CD4-positive, alpha-beta T cell treated with Interleukin-12 subunit alpha and Interleukin-12 subunit beta, for 1 hour (primary cell): ENCODE measurements at regions not wholly inside any gene's neighbourhood (a gene's known extent, or its start where the extent isn't known, plus 50 kb on each side); places are given as distances from the start of the nearest gene placed in this dataset.
"Not testable (repeated sequence)": the region's sequence is repeated elsewhere in the genome, so short reads cannot be mapped to it uniquely, and the experiment has no call there.

ENCODE experiments used
- DNase-seq: peaks from one replicate; pipeline ENCODE4 v3.0.0-alpha.2; 2020

DNA sequence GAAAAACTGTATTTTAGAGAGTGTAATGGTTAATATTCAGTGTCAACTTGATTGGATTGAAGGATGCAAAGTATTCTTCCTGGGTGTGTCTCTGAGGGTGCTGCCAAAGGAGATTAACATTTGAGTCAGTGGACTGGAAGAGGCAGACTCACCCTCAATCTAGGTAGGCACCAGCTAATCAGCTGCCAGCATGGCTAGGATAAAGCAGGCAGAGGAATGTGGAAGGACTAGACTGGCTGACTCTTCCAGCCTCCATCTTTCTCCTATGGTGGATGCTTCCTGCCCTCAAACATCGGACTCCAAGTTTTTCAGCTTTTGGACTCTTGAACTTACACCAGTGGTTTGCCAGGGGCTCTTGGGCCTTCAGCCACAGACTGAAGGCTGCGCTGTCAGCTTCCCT is 740.3 kb downstream of the RNF144A start:
- not testable (repeated sequence) for DNase-seq

DNA sequence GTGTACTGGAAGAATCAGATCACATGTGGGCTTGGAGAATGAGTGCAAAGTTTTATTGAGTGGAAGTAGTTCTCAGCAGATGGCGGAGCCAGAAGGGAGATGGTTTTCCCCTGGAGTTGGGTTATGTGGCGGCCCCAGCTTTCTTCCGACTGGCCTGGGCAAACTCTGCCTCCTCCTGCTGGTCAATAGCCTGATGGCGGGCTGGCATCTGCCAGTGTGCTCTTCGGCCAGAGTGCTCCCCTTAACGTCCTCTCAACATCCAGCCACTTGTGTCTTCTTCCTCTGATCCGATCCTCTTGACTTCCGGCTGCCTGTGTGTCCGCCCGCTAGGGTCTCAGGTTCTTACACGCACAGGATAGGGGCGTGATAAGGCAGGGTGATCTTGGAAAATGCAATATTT is 741.3 kb downstream of the RNF144A start:
- DNase-seq = no peak

DNA sequence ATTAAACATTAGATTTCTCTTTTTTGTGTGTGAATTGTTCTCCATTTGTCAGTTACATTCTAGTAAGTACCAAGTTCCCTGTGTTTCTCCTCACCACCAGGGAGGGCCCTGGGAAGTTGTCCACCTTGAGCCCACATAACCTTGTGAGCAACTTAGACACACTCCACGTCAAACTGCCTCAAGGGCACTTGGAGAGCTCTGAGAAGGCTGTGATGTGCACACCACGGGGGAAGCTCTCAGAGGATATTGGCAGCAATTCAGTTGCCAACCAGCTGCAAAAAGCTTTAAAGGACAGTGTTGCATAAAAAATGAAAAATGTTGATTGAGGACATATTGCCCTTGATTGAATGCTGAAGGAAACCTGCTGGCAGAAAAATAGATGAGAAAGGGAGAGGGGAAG is 743.6 kb downstream of the RNF144A start:
- DNase-seq = no peak

DNA sequence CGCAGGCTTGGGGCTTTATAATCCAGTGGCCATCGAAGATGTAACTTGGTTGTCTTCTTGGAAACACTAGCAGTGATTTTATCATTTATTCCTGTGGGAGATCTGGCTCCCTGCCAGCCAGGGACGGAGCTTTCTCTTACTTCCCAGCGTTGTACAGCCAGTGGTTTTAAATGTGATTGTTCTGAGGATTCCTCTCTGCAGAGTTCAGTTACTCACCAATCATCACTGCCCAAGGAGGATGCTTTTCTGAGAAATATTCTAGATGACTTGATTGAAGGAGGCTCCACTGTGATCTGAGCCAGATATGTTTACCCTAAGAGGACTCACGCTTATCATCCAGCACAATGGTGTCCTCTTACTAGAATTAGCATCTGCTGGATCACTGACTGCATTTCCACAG is 744.3 kb downstream of the RNF144A start:
- DNase-seq = no peak

DNA sequence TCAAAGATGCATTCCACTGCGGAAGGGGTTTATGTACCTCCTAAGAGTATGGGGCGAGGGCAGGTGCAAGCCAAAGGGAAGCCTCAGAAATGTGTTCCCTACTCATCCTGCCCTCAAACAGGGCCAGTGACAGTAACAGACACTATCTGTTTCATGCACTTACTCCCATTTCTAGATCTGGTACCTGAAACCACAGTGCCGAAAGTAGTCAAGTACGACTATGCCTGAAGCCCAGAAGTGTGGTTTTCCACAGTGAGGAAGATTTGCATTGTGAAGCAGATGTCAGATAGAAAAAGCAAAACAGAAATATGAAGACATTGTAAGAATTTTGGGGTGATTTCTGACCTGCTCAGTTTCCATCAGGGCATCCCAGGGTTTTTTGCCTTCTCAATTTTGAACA is 748.7 kb downstream of the RNF144A start:
- DNase-seq = no peak

DNA sequence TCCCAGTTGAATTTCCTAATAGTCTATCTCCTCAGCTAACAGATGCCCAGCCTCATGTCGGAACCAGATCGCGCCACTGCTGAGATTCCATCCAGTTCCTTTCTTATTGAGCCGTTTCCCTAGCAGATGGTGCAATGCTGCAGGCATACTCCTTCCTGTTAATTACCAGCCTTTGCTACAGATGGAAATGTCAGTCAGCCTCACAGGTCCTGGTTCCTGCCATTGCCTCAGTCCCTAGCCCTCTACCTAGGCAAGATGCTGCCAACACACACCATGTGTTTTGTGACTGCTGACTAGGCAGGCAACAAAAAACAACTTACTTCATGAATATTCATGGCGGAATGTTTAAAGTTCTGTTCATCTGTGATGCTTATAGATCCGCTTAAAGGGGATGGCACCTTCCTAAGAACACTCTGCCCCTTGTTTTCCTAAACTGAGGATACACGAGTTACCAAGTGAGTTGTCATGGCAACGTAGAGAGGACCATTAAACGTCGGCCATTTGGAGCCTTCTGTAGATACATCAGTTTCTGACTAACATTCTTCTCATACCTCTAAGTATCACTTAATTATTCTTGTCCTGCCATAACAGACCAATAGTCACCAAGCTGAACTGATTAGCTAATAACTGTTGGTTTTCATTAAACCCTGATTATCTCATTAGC is 749.5 kb downstream of the RNF144A start:
- DNase-seq = no peak

DNA sequence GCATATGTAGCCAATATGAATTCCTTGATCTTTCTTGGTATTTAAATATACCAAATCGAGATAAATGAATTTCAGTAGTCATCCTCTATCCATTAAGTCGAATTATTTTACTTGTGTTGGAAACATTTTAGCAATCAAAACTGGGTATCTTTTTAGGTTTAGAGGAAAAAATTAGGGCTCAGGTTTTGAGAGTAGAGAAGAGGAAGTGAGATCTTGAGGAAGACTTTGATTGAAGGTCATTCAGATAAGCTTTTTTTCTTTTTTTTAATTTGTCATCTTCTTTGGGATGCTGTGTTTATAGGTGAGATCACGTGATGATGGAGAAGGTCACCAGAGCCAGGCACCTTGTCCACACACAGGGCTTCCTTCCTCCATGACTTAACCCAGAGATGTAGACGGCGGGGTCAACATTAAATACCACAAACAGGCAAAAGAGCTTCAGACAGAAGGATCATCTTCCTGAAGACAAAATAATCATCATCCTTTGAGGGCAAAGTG is 750.1 kb downstream of the RNF144A start:
- no peak for DNase-seq

DNA sequence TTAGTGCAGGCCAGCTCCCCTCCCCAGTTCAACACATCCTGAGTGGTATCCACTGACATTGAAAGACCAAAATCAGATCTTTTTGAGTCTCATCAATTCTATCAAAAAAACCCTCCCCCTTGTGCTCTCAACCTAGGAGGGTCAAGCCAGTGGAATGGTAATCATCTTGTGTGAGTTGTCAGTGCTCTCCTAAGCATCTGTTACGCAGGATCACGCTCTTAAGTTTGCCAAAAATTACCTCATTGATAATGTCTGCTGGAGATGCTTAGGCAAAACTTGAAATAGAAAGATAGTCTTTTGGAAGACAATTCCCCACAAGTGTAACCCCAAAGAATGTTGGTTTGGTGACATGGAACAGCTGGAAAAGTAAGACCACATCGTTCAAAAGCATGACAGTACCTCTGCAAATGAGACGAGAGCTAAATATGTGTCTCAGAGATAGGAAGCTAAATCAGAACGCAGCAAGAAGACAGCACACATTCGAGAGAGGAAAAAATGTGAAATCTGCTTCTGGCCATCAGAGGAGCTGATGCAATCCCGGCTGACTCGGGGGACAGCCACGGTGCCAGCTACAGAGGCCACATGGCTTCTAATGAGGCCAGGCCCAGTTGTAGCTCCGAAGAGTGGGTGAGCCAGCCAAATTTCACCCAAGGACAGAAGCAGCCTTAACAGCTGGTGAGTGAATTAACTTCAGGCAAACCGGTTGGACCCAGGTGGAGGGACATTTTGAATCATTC is 753.9 kb downstream of the RNF144A start:
- no peak for DNase-seq

DNA sequence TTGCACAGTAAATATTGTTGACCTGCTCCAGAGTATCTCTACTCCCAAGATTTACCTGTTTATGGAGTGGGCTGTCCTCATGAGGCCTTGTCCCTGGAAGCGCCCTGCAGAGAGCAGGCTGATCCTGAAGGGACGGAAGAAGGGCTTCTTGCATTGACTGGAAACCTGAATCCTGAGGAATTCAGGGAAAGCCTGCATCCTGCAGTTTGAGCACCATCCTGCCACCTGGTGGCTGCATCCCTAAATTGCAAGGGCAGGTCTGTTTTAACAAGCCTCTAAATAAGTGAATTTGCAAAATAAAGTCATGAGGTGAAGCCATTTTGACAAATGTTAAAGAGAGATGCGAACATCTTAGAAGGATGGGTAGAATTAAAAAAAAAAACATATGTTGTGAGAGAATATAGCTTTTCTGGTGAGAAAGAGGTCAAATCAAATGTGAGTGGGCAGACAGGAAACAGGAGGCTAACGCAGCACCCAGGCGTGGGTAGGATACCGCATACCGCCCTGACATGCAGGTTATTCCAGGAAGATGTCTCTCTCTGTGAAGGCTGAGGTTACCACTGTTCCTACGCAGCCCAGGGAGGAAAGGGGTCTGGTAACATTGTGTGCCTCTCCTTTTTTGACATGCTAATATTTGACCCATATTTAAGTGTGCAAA is 754.9 kb downstream of the RNF144A start:
- peak; percentile 55 for DNase-seq

DNA sequence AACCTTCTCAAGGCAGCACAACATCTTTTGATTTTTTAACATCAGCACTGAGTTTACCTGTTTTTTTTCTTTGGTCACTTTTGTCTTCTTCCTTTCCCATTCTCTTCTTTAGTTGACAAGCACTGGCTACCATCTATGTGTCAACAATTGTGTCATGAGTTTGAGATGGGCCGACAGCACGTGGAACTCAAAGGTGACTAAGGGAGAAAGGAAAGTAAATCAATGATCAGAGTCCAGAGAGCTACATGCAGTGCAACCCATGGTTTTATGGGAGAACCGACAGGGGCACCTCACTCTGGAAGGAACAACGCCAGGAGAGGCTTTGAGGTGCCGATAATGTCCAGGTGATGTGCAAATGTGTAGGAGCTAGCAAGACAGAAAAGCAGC is 755.5 kb downstream of the RNF144A start:
- no peak for DNase-seq

DNA sequence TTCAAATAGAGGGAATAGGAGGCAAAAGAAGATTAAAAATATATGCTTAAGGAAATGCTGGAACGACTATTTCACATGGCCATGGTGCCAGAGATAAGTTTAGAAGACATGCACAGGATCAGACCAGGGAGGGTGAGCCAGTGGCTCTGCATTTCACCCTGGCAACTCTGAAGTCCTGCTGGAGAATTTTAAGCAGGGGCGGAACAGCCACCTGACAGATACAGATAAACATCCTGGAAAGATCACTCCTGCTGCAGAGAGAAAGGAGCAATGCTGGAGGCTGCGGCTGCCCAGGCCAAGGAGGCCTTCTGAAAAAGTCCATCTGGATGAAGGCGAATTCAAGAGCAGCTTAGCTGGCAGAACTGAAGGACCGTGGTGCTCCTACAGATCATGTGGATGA is 755.9 kb downstream of the RNF144A start:
- DNase-seq = no peak

DNA sequence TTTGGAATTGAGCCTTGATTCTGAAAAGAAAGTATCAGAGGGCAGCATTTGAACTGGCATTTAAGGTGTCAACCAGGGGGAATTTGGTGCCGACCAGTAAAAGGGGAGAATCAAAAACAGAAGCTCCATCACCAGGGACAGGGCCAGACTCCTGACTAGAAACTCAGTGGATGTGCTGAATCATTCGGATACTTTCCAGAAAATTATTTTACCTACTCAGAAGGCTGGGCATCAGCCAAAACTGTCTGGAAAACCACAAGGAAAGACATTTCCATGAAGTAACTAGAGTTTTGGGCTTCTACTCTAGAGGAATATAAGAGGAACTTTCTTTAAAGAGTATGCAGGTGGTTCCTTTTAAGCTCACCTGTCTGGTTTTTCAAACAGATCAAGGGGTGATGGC is 756.6 kb downstream of the RNF144A start:
- DNase-seq = no peak

DNA sequence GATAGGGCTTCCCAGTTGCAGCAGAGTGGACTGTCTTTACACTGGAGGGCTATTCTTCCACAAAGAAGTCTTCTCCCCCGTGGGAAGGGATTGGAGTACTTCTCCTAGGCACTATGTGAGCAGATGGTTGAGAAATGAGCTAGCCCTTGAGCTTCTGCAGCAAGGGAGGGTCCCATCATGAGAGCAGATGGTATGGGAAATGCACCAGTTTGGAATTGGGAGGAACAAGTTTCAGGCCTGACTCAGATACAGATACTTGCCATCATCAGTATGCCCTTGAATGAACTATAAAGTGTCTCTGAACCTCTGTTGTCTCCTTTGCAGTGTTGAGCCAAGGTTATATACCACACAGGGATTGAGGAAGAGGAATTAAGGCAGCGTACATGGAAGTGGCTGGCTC is 757.4 kb downstream of the RNF144A start:
- DNase-seq = no peak

DNA sequence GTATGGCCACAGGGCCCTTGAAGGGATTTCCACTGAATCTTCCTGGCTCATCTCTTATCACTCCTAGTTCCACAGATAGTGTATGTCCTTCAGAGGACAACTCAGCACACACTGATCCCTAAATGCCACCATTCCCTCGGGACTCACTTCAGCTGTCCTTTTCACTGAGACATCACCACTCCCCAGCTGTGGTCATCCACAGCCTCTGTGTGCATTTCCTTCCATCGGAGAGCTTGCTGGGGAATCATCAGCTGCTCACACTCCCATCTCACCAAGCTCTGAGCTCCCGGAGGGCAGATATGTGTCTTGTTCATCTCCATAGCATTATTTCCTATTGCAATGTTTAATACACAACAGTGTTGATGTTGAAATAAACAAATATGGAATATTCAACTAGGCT is 759.5 kb downstream of the RNF144A start:
- DNase-seq = no peak

DNA sequence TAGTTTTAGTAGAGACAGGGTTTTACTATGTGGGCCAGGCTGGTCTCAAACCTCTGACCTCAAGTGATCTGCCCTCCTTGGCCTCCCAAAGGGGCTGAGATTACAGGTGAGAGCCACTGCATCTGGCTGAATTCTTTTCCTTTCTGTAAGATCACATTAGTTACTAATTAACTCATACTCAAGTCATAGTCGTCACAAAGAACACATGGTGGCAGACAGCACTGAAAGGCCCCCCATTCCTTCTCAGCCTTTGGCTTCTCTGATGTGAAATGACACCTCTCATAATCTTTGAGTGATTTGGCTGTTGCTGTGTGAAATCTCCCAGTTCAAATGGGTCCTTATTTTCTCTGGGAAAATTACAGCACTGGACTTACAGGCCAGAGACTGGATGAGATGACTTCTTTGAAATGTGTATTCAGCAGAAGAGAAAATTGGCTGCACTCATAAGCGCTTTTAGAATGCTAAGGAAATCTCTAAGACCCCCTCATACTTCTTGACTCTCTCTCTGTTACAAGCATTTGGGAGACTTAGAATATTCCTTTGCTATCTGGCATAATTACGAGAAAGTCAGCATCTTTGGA is 764.8 kb downstream of the RNF144A start:
- no peak for DNase-seq

DNA sequence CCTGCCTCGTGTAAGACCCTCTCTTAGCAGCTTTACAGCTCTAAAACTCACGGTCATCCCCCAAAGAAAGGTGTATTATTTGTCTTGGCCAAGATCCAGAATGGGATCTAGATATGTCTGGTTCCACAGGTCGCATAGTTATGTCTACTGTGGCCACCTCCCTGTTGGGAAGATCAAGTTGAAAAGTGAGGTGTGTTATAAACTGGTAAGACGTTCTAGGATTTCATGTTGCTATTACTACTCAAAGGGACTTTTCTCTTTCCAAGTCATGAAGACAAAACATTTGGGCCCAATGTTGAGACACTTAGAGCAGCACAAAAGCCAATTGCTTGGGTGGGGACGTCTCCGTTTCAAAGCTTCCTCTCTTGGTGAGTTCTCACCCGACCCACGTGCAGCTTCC is 766.0 kb downstream of the RNF144A start:
- DNase-seq = no peak

DNA sequence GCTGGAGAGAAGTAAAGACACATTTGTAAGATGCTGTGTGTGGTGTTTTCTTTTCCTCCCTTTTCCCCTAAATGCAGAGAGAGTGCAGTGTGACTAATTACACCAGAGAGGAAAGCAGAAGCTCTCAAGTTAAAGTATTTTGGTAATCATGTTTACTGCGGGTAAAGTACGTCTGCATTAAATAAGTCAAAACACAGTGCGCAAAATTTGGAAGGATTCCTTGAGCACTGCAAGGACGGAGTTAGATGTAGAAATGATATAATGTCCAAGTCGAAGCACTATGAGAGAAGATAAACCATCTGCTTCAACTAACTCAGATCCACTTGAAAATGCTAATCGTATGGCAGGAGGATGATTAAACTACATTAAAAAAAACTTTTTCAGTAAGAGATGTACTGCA is 766.5 kb downstream of the RNF144A start:
- DNase-seq = no peak

DNA sequence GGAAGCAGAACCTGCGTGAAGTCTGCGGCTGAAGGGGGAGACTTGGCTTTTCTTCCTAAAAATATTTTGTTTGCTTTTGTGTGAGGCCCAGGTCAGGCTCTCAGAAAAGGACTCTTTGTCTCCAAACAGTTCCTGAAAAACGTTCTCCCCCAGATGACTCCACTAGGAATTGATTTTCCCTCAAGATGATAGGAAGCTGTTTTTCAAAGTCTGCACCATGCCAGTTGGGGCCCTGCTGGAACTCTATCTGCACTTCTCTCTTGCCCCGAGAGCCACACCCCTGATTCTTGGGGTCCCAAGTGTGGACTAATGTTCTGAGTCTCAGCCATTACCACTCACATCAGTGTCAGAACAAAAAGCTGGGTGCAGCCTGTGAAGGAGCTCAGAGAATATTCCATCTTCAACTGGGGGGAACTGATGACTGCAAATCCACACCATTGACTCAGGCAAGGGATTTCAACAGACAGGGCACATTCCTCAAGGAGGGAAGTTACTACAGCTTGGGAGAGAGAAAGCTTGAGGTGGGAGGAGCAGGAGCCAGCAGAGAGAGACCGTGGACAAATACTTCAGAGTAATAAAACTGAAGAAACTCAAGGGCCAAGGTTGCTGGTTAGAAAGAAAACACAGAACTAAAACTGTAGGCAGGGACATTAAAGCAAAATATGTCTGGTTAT is 768.3 kb downstream of the RNF144A start:
- DNase-seq = no peak

DNA sequence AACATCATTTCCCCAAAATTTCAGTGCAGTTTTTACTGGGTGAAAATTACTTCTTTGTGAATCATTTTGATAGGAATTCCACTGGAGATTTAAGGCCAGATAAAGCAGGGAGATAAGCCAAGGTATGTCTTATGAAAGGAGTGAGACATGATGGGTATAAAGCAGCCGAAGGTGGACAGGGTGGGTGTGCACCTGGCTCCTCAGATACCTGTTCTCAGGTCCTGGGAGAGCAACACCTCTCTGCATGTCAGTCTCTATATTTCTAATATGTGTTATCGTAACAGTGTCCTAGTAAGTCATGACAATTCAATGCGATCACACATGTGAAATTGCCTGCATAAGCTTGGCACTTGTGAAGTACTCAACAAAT is 768.8 kb downstream of the RNF144A start:
- DNase-seq = no peak

DNA sequence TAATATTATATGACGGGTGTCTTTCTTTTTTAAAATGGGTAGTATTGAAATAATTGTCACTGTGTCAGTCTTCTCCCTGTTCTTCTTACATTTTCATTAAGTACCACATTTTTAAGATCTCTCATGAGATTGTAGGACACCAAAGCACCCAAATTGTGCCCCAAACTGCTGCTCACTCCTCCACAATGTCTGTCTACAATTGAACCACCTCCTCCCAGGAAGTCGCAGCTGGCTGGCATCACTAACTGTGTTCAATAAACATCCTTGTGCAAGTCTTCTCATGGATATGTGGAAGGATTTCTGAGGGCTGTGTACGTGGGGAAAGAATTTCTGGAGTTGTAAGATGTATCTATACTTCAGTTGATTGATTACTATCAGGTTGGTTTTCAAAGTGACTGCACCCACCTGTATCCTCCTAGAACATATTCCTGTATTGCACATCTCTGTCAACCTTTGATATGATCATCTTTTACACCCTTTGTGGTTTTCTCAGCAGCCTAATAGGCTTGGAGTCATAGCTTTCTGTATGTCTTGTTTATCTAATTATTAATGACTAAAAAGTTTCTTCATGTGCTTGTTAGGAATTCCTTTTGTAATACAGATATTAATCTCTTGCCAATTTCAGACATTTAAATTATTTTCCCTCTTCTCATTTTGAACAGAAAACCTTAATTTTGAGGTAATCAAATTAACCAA is 774.9 kb downstream of the RNF144A start:
- DNase-seq = no peak

DNA sequence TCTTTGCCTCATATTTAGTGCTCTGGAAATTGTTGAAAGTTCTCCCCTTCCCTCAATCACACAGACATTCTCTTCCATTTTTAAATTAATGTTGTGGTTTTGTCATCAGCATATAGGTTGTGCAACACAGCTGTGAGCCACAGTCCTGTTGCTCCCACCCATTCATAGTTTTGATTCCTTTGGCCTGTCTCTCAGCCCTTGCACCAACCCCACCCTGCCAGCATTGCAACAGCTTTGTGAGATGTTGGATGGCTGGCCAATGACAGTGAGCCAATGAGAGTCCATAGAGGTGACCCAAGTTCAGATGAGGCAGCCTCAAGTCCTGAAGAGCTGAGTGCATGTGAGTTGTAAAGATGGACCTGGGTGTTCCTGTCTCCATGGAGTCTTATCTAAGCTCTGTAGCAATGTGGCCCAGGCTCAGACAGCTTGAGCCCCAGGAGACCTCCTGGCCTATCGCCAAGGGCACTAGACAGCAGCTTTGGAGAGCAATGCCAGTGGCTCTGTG is 775.5 kb downstream of the RNF144A start:
- DNase-seq = no peak
